PC-9 (cell line): ENCODE measurements at regions not wholly inside any gene's neighbourhood (a gene's known extent, or its start where the extent isn't known, plus 50 kb on each side); places are given as distances from the start of the nearest gene placed in this dataset.

Experiments used
- BruUV-seq: library from RNA; stranded (reverse); fragments of 400-500 nt; replicated peaks from 2 replicates; lab custom pipeline; 2021; lab: Mats Ljungman, UMichigan
- CTCF ChIA-PET: fragments of 300-600 bp; sonication (Branson Sonifier 250); formaldehyde crosslinking; loops from one replicate; lab custom pipeline; 2022; ENCODE audit warnings: antibody characterized with exemption; lab: Charles Lee
- POLR2A ChIA-PET: fragments of 300-600 bp; sonication (Branson Sonifier 250); formaldehyde crosslinking; loops from one replicate; lab custom pipeline; 2022; ENCODE audit warnings: antibody characterized with exemption; ENCODE audit not compliant: unreplicated experiment; lab: Charles Lee
- DNase-seq, 2 experiments: peaks; one replicate each; pipeline versions ENCODE4 v3.0.0 to v3.0.0-alpha.2; 2015 to 2022; ENCODE audit warnings: mixed read lengths in 1 of 2
- H2AFZ ChIP-seq: fragments of 200-600 bp; sonication (generic); 2 replicates; pipeline ENCODE4 v1.8.1; 2017; ENCODE audit warnings: antibody characterized with exemption
- H3F3A ChIP-seq: fragments of 200-600 bp; sonication (generic); 2 replicates; pipeline ENCODE4 v1.8.1; 2017; ENCODE audit warnings: antibody characterized with exemption, mild to moderate bottlenecking, low read depth; ENCODE audit not compliant: insufficient read depth
- H3K27ac ChIP-seq: fragments of 200-600 bp; sonication (generic); 2 replicates; pipeline ENCODE4 v1.6.1; 2016; ENCODE audit warnings: mixed run types
- H3K27me3 ChIP-seq: fragments of 200-600 bp; sonication (generic); 2 replicates; pipeline ENCODE4 v1.6.1; 2016; ENCODE audit warnings: low read depth, mixed run types; ENCODE audit not compliant: insufficient read depth
- H3K36me3 ChIP-seq: fragments of 200-600 bp; sonication (generic); 2 replicates; pipeline ENCODE4 v1.6.1; 2016; ENCODE audit warnings: low read depth, mixed run types
- H3K4me1 ChIP-seq: fragments of 200-600 bp; sonication (generic); replicated peaks from 2 replicates; pipeline ENCODE4 v1.6.1; 2016; ENCODE audit warnings: mixed run types; ENCODE audit not compliant: insufficient read depth
- H3K4me2 ChIP-seq: fragments of 200-600 bp; sonication (generic); 2 replicates; pipeline ENCODE4 v1.6.1; 2017; ENCODE audit warnings: mixed run types
- H3K4me3 ChIP-seq: fragments of 200-600 bp; sonication (generic); 2 replicates; pipeline ENCODE4 v1.6.1; 2016; ENCODE audit warnings: mixed run types
- H3K79me2 ChIP-seq: fragments of 200-600 bp; sonication (generic); 2 replicates; pipeline ENCODE4 v1.6.1; 2017; ENCODE audit warnings: low read depth, mixed run types
- H3K9me2 ChIP-seq: fragments of 200-600 bp; sonication (generic); 2 replicates; pipeline ENCODE4 v1.8.1; 2017; ENCODE audit warnings: mild to moderate bottlenecking; ENCODE audit not compliant: insufficient read depth
- H3K9me3 ChIP-seq: fragments of 200-600 bp; sonication (generic); 2 replicates; pipeline ENCODE4 v1.8.1; 2016; ENCODE audit warnings: low read depth; ENCODE audit not compliant: insufficient read depth
- H4K20me1 ChIP-seq: fragments of 200-600 bp; sonication (generic); 2 replicates; pipeline ENCODE4 v1.8.1; 2017; ENCODE audit not compliant: insufficient read depth
- CTCF ChIP-seq: fragments of 200-600 bp; sonication (generic); conservative IDR thresholded peaks from 2 replicates; pipeline ENCODE4 v1.6.1; 2017; ENCODE audit warnings: mixed run types, antibody characterized with exemption, mild to moderate bottlenecking, moderate library complexity
- EZH2 ChIP-seq: fragments of 200-600 bp; sonication (generic); IDR thresholded peaks from 2 replicates; pipeline ENCODE4 v1.8.0; 2017; ENCODE audit warnings: antibody characterized with exemption, low read depth
- intact Hi-C: fragments of 100-400 bp; cut with micrococcal nuclease; formaldehyde crosslinking; loops from one replicate; pipeline ENCODE4 v1.10.0; 2022; ENCODE audit not compliant: unreplicated experiment

GRCh38 chr5:152572812-152573211 lies 167.7 kb upstream of the NMUR2 start:
- Histone ChIP-seq H4K20me1 (0 out of 2 replicates have a peak, but pooled peaks cover 2% of the 10 kb centered on the region), H3K9me2 (no peaks in the 10 kb centered on the region), H3K36me3 (no peaks in the 10 kb centered on the region), H3K27ac (no peak overlapping the region), H3K4me2 (no peak overlapping the region), H3K9me3 (no peaks in the 10 kb centered on the region), H3F3A (no peaks in the 10 kb centered on the region), H3K27me3 (no peaks in the 10 kb centered on the region), H3K4me3 (no peak overlapping the region), H3K79me2 (no peaks in the 10 kb centered on the region), H3K4me1 (no peaks in the 10 kb centered on the region), H2AFZ (no peak overlapping the region)
- ChIA-PET POLR2A (no interaction called here), CTCF (no interaction called here)
- TF ChIP-seq CTCF (no peak), EZH2 (no peak)
- DNase-seq: no peak
- BruUV-seq: no TSS peak
- intact Hi-C loops: no loop called here

- intact Hi-C loops: no loop called here
- TF ChIP-seq CTCF: no peak
- Histone ChIP-seq H3K9me2 (no peaks in the 10 kb centered on the region), H3K79me2 (no peaks in the 10 kb centered on the region), H4K20me1 (no peaks in the 10 kb centered on the region), H3K4me2 (no peak overlapping the region), H3K36me3 (no peaks in the 10 kb centered on the region), H2AFZ (no peak overlapping the region), H3K4me1 (no peaks in the 10 kb centered on the region), H3K9me3 (no peaks in the 10 kb centered on the region), H3K27me3 (no peaks in the 10 kb centered on the region), H3K4me3 (no peak overlapping the region), H3K27ac (no peak overlapping the region), H3F3A (no peaks in the 10 kb centered on the region)
- BruUV-seq: no TSS peak
- ChIA-PET CTCF (no interaction called here), POLR2A (no interaction called here)
- no peak for DNase-seq
These were observed 179.0 kb upstream of the NMUR2 start for GRCh38 chr5:152584103-152584502.

GRCh38 chr5:152592416-152592815 lies 187.3 kb upstream of the NMUR2 start:
- Histone ChIP-seq H2AFZ (no peak overlapping the region), H4K20me1 (no peaks in the 10 kb centered on the region), H3K9me3 (no peaks in the 10 kb centered on the region), H3K27ac (no peak overlapping the region), H3K79me2 (no peaks in the 10 kb centered on the region), H3K27me3 (no peaks in the 10 kb centered on the region), H3K4me3 (no peak overlapping the region), H3F3A (no peaks in the 10 kb centered on the region), H3K4me2 (no peak overlapping the region), H3K9me2 (no peaks in the 10 kb centered on the region), H3K4me1 (no peaks in the 10 kb centered on the region), H3K36me3 (no peaks in the 10 kb centered on the region)
- CTCF ChIA-PET: no interaction called here
- DNase-seq: no peak
- no TSS peak for BruUV-seq
- POLR2A ChIA-PET: no interaction called here
- TF ChIP-seq CTCF: no peak
- no peak for TF ChIP-seq EZH2
- intact Hi-C loops: no loop called here
